RKO (cell line): ENCODE measurements at regions not wholly inside any gene's neighbourhood (a gene's known extent, or its start where the extent isn't known, plus 50 kb on each side); places are given as distances from the start of the nearest gene placed in this dataset.

Experiments
- DNase-seq: peaks from one replicate; pipeline ENCODE4 v3.0.0-alpha.2; 2016; ENCODE audit warnings: low spot score

- no peak for DNase-seq
Measured at GRCh38 chr22:48558606-48559402, 1268.9 kb downstream of the BRD1 start.

GRCh38 chr22:48558016-48558415 lies 1269.7 kb downstream of the BRD1 start:
- DNase-seq: no peak

DNA sequence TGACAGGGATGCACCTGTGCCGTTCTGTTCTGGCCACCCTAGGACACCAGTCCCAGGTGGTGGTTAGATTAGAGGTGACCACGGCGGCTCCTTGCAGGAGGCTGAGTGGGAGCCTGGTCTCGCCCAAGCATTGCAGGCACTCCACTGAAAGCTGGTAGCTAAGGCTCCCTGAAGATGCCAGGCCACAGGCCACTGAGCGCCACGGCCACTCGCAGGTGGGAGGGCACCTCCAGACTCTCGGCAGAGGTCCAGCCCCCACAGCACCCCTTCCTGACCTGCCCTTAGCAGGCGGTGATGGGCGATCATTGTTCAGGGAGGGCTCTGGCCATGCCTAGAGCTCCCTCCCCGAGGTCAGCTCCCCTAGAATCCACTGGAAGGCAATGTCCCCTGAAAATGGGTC lies 1270.2 kb downstream of the BRD1 start:
- no peak for DNase-seq

DNA sequence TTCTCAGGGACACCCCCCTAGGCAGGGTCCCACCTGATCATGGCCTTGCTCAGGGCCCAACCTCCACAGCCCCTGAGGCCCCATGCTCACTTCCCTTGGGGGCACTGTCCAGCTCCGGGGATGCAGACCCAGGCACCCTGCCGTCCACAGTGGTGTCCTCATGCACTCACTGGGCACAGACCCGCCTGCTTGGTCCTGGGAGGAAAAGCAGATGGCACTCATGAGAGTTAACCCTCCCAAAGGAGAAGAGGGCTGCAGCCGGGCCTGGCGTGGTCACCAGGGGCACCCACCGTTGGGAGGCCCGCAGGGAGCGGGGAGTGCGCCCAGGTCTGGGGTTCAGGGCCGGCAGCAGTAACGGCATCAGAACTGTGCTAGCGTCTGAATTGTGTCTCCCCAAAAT lies 1270.9 kb downstream of the BRD1 start:
- DNase-seq: no peak

- DNase-seq: no peak
Measured at GRCh38 chr22:48556222-48556621, 1271.5 kb downstream of the BRD1 start.

DNA sequence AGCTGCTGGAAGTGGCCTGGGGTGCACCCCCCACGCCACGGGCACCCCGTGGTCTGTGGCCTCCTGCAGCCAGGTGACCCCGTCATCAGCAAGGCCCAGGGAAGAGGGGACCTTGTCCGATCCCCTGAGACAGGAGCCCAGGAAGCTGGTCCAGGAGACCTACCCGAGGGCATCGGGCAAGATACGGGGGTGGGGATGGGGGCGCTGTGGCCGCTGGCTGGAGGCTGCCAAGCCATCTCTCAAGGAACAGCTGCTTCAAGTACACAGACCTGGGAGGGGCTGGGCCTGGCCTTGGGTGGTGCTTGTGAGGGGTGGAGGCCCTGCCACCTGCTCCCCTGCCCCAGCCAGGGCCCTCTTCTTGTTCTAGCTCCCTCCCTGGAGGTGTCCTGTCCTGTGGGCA lies 1272.1 kb downstream of the BRD1 start:
- no peak for DNase-seq

DNA sequence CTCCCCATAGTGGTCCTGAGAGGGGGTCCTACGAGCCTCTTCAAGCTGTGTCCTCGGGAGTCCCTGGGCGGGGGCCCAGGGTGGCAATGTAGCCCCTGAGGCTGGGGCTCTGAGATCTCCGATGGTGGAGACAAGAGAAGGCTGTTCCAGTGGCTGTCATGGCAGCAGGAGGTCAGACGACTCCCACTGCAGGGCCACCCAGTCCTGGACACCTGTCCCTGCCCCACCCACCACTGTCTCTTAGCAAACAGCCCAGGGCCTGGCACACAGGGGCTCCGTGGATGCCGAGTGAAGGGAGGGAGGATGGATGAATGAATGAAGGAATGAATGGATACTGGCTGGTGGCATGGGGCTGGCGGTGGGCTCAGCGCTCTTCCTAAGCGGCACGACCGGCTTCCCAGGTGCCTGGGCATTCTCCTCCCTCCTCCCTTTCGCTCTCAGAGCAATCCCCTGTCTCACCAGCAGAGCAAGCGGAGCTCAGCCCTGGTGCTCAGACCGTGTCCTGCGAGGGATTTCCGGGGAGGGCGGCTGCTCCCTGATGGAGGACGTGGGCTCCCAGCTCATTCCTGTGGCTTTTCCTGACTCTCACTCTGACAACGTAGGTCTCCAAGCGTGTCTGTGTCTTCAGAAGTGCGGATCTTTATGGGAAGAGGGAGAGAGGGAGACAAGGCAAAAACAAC lies 1272.6 kb downstream of the BRD1 start:
- DNase-seq: no peak

DNA sequence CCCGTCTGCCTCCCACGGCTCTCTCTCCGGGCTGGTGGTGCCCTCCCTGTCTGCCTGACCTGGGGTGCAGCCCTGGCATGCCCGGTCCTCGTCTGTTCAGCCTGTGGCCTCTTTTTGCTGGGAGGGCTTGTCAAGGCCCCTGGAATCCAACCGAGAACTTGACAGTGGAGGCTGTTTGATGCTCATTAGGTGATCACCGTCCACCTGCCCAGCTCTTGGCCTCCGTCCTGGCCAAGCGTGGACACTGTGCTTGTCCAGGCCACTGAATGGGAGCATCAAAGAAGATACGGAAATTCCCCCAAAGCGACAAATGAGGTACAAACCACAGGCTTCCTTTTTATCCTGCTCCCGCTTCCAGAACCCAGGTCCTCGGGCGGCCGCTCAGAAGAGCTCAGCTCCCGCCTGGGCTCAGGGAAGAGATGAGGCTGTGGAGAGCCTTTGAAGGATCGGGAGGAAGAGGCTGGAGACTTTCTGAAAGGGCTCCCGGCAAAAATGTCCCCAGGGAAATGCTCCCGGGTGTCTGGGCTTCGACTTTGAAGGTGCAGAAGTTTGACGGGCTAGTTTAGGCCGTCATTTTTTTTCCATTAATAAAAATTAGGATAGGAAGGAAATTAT lies 1273.9 kb downstream of the BRD1 start:
- no peak for DNase-seq

- DNase-seq: no peak
Measured at GRCh38 chr22:48553119-48553518, 1274.6 kb downstream of the BRD1 start.

DNA sequence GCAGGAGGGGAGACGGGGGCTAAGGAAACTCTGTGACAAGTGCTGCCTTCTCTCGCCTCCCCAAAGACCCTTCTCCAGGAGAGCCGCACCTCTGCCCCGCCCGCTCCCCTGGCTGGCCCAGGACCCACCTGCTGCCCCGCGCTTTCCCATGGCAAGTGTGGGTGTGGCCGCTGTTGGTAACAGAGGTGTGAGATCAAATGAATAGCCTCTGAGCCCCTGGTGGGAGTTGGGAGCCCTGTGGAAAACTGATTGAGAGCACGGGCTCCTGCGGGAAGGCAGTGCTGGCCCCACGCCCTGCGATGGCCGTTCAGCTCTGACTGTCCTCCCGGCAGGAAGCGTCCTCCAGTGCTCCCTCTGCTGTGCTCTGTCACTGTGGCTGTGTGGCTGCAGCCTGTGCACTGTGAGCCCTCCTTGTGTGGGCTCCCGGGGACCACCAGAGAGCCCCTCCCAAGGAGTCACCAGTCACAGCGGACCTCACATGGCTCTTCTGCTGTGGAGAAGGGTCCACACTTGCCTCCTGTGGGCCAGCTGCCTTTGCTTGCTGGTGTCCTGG lies 1275.9 kb downstream of the BRD1 start:
- DNase-seq: no peak

- no peak for DNase-seq
Measured at GRCh38 chr22:48551061-48551460, 1276.6 kb downstream of the BRD1 start.

- DNase-seq: no peak
Measured at GRCh38 chr22:48548391-48548790, 1279.3 kb downstream of the BRD1 start.

DNA sequence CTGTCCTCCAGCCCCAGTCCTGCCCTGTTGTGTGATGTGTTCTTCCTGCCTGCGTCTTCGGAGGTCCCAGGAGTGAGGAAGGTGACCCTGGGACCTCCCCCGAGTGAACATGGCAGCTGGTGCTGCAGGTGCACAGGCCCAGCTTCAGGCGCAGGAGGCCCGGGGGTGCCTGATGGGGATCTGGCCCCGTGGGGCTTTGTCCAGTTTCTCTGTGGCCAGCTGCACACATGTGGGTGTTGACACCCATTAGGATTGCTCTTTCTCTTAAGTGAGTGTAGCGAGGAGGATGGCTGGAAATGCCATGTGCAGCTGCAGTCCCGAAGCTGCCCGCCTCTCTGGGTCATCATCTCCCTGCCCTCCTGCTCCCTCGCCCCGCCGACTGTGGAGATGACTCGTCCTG lies 1279.7 kb downstream of the BRD1 start:
- DNase-seq: no peak

DNA sequence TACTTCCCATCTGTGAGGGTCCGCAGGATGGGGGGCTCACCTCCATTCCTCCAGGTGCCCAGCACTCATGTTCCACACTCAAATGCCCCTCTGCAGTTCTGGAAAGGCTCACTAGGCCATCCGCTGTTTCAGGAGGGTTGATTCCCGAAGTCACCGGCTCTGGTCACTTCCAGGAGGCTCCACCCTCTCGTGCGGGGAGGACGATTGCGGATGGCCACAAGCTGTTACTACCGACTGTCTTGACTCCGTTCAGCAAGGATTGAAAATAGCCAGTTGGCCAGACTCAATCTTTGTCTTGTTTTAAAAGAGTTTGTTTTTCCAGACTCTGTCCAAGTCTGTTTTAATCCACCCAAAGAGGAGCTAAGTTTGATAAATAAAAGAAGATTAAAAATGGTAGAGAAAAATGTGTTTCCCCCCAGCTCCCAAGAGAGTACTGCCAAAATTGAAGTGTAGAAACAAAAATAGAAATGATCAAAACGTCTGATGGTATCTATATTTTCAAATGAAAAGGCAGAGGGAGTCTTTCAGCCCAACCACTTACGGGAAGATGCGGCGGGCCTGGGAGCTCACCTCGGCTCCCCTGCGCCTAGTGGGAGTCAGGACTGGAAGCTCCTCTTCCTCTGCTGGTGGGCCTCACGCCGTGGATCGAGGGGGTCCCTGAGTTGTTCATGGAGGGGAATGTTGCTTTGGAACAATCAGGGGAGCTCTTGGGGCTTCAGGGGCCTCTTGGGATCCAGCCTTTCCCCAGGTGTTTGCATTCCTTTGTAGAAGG lies 1280.8 kb downstream of the BRD1 start:
- no peak for DNase-seq

- no peak for DNase-seq
Measured at GRCh38 chr22:48545987-48546386, 1281.7 kb downstream of the BRD1 start.

GRCh38 chr22:48541401-48542098 lies 1286.1 kb downstream of the BRD1 start:
- no peak for DNase-seq

DNA sequence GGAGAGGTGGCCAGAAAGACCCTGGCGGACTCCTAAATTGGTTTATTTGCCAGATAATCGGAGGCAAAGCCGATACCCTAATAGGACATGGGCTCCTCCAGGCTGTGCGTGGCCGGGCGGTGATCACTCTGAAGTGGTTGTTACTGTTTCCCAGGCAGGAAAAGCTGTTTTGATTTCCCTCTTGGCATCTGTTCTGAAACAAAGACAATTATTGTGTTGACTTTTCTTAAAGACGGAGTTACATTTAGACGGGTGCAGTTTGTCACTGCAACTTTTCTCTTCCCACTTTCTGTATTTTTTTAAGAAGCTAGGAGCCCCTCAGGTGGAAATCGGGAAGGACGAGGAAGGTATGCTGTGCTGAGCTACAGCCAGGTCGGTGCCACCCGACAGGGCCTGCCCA lies 1288.4 kb downstream of the BRD1 start:
- no peak for DNase-seq

GRCh38 chr22:48538291-48538820 lies 1289.3 kb downstream of the BRD1 start:
- DNase-seq: no peak

DNA sequence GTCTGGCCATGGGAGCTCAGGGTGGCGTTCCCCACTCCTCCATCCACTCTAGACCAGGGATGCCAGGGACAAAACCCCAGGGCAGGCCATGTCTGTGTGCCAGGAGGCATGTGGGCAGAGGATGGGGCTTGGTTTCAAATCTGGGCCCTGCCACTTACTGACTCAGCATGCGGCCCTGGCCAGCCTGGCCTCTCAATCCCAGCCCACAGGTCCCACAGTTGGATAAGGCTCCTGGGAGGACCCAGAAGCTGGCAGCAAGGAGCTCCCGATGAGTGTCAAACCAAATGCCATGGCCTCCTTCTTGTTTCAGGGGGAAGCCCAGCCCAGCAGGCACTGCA lies 1290.4 kb downstream of the BRD1 start:
- DNase-seq: no peak

- no peak for DNase-seq
Measured at GRCh38 chr22:48536541-48537342, 1290.9 kb downstream of the BRD1 start.
